K562 (cell line): ENCODE measurements at regions not wholly inside any gene's neighbourhood (a gene's known extent, or its start where the extent isn't known, plus 50 kb on each side); places are given as distances from the start of the nearest gene placed in this dataset.

Source experiments
- AFF4 ChIP-seq: sonication (generic); formaldehyde crosslinking; IDR thresholded peaks from 2 replicates; pipeline ENCODE4 v1.8.0; 2023; ENCODE audit warnings: mild to moderate bottlenecking, missing genetic modification reagents
- BRF1 ChIP-seq: IDR thresholded peaks from 3 replicates; pipeline ENCODE4 v1.6.1; 2011; ENCODE audit warnings: borderline replicate concordance, mild to moderate bottlenecking; ENCODE audit not compliant: insufficient read length; ENCODE audit errors: extremely low read depth
- FOXJ2 ChIP-seq: fragments of 200-800 bp; sonication (Bioruptor generic); IDR thresholded peaks from 2 replicates; pipeline ENCODE4 v1.6.1; 2016; ENCODE audit warnings: missing genetic modification characterization, missing compliant biosample characterization
- GABPB1 ChIP-seq: sonication (generic); formaldehyde crosslinking; IDR thresholded peaks from 2 replicates; pipeline ENCODE4 v1.8.0; 2022; ENCODE audit warnings: mild to moderate bottlenecking, missing genetic modification reagents
- ZC3H11A ChIP-seq: IDR thresholded peaks from 2 replicates; pipeline ENCODE4 v1.6.1; 2012; ENCODE audit warnings: low read depth, low read length, improper control_type of control experiment
- ZFX ChIP-seq: sonication (generic); formaldehyde crosslinking; IDR thresholded peaks from 2 replicates; pipeline ENCODE4 v1.8.0; 2022; ENCODE audit warnings: mild to moderate bottlenecking, missing genetic modification reagents, moderate library complexity
- TF ChIP-seq, protein P1 (sequence below): fragments of 250-450 bp; sonication (Bioruptor Pico); IDR thresholded peaks from 2 replicates; pipeline ENCODE4 v1.5.1; 2021; ENCODE audit warnings: mild to moderate bottlenecking
- TF ChIP-seq, protein P2 (sequence below): fragments of 450-650 bp; IDR thresholded peaks from 2 replicates; pipeline ENCODE4 v1.6.1; 2017; ENCODE audit warnings: antibody characterized with exemption

- TF ChIP-seq GABPB1 (CRISPR knock-in tag) (no peak), FOXJ2 (tag) (no peak), AFF4 (CRISPR knock-in tag) (no peak), ZFX (CRISPR knock-in tag) (no peak), BRF1 (no peak), ZC3H11A (no peak)
- TF ChIP-seq, protein P1, sequence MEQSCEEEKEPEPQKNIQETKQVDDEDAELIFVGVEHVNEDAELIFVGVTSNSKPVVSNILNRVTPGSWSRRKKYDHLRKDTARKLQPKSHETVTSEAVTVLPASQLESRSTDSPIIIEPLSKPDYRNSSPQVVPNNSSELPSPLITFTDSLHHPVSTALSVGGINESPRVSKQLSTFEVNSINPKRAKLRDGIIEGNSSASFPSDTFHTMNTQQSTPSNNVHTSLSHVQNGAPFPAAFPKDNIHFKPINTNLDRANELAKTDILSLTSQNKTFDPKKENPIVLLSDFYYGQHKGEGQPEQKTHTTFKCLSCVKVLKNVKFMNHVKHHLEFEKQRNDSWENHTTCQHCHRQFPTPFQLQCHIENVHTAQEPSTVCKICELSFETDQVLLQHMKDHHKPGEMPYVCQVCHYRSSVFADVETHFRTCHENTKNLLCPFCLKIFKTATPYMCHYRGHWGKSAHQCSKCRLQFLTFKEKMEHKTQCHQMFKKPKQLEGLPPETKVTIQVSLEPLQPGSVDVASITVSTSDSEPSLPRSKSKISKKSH: no peak
- TF ChIP-seq, protein P2, sequence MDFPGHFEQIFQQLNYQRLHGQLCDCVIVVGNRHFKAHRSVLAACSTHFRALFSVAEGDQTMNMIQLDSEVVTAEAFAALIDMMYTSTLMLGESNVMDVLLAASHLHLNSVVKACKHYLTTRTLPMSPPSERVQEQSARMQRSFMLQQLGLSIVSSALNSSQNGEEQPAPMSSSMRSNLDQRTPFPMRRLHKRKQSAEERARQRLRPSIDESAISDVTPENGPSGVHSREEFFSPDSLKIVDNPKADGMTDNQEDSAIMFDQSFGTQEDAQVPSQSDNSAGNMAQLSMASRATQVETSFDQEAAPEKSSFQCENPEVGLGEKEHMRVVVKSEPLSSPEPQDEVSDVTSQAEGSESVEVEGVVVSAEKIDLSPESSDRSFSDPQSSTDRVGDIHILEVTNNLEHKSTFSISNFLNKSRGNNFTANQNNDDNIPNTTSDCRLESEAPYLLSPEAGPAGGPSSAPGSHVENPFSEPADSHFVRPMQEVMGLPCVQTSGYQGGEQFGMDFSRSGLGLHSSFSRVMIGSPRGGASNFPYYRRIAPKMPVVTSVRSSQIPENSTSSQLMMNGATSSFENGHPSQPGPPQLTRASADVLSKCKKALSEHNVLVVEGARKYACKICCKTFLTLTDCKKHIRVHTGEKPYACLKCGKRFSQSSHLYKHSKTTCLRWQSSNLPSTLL: no peak
Measured at GRCh38 chr6:90989763-90990162, 402.9 kb upstream of the MAP3K7 start (continued).
